HFFc6 (cell line): ENCODE measurements at regions not wholly inside any gene's neighbourhood (a gene's known extent, or its start where the extent isn't known, plus 50 kb on each side); places are given as distances from the start of the nearest gene placed in this dataset.
"Not testable (repeated sequence)": the region's sequence is repeated elsewhere in the genome, so short reads cannot be mapped to it uniquely, and the experiment has no call there.

ENCODE experiments used
- DNase-seq: peaks from one replicate; pipeline ENCODE4 v3.0.0-alpha.2; 2018
- H3K27ac Mint-ChIP-seq: 2 replicates; pipeline ENCODE4 v1.8.0; 2020; ENCODE audit warnings: mild to moderate bottlenecking, mixed read lengths
- H3K27me3 Mint-ChIP-seq: 2 replicates; pipeline ENCODE4 v1.8.0; 2021; ENCODE audit warnings: mild to moderate bottlenecking, moderate library complexity, mixed read lengths; ENCODE audit not compliant: insufficient read depth
- H3K36me3 Mint-ChIP-seq: 2 replicates; pipeline ENCODE4 v1.8.0; 2021; ENCODE audit warnings: low read depth, mixed read lengths
- H3K4me1 Mint-ChIP-seq: 2 replicates; pipeline ENCODE4 v1.8.0; 2020; ENCODE audit warnings: low read depth, mixed read lengths
- H3K4me3 Mint-ChIP-seq: 2 replicates; pipeline ENCODE4 v1.8.0; 2020; ENCODE audit warnings: mild to moderate bottlenecking, moderate library complexity, mixed read lengths
- H3K9me3 Mint-ChIP-seq: 2 replicates; pipeline ENCODE4 v1.8.0; 2020; ENCODE audit warnings: mild to moderate bottlenecking, mixed read lengths
- TF ChIP-seq, protein P1 (sequence below): fragments of 200-600 bp; sonication (generic); IDR thresholded peaks from 2 replicates; pipeline ENCODE4 v1.5.0; 2021; ENCODE audit warnings: antibody characterized with exemption, mild to moderate bottlenecking

DNA sequence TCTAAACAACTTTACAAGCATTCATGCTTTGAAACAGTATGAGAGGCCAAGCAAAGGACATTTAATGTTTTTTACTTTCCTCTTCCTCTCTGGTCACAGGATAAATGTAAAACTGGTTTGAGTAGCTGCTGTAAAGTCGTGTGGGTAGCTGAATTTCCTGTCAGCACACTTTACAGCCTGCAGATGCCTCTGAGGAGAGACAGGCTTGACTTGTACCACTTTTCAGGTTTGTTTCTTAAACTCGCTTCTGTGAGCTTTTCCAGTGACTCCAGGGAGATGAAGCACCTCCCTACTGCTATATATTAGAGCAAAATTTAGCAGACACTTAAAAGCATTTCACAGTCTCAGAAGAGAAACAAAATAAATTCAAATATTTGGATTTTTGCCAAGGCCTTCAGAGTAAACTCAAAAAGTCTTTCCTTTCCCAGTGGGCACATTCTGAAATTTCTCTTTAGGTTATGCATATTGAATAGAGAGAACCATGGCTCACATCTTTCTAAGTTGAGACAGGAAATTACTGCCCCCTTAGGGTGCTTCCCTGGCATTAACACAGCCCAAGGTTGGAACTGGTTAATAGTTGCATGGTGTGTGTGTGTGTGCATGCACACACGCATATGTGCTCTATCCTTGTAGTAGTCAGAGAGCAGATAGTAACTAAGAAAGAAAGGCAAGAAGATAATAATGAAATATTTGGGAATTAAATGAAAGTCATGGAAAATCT, 557.3 kb upstream of the MIS18BP1 start:
- peaks cover 14% of the 10 kb centered on the region for H3K9me3 Mint-ChIP-seq
- no peak overlapping the region for H3K27ac Mint-ChIP-seq
- H3K4me3 Mint-ChIP-seq = no peak overlapping the region
- H3K27me3 Mint-ChIP-seq = peaks cover 2% of the 10 kb centered on the region; the same call in 1 of the 2 replicates
- no peak for DNase-seq
- TF ChIP-seq, protein P1, sequence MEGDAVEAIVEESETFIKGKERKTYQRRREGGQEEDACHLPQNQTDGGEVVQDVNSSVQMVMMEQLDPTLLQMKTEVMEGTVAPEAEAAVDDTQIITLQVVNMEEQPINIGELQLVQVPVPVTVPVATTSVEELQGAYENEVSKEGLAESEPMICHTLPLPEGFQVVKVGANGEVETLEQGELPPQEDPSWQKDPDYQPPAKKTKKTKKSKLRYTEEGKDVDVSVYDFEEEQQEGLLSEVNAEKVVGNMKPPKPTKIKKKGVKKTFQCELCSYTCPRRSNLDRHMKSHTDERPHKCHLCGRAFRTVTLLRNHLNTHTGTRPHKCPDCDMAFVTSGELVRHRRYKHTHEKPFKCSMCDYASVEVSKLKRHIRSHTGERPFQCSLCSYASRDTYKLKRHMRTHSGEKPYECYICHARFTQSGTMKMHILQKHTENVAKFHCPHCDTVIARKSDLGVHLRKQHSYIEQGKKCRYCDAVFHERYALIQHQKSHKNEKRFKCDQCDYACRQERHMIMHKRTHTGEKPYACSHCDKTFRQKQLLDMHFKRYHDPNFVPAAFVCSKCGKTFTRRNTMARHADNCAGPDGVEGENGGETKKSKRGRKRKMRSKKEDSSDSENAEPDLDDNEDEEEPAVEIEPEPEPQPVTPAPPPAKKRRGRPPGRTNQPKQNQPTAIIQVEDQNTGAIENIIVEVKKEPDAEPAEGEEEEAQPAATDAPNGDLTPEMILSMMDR = no peak
- H3K4me1 Mint-ChIP-seq = no peaks in the 10 kb centered on the region
- no peaks in the 10 kb centered on the region for H3K36me3 Mint-ChIP-seq

DNA sequence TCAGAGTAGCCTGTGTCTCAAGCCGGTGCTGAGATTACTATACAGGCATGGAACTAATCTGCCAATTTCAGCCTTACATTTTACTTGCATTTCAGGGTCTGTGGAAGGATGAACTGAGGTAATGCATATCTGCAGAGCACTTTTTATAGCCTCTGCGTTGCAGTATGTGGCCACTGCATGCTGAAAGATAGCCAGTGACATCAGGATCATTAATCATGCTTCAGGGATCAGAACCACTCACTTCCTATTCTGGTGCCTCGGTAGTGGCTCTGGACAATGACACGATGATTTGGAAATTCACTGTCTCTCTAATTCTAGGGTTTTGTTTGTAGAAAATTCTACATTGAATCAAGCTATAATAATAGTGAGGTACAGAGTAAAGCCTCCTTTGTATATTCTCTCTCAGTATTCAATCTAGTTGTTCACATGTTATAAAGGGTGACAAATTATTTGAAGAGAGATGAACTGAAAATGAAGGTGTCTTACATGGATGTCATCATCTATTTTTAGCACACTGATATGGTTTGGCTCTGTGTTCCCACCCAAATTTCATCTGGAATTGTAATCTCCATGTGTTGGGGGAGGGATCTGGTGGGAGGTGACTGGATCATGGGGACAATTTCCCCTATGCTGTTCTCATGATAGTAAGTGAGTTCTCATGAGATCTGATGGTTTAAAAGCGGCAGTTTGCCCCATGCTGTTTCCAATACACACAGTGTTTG, 554.3 kb upstream of the MIS18BP1 start:
- H3K4me3 Mint-ChIP-seq = no peak overlapping the region
- H3K27me3 Mint-ChIP-seq = no peaks in the 10 kb centered on the region
- TF ChIP-seq, protein P1 = no peak
- DNase-seq = no peak
- H3K9me3 Mint-ChIP-seq = peaks cover 8% of the 10 kb centered on the region; the same call in 1 of the 2 replicates
- no peak overlapping the region for H3K27ac Mint-ChIP-seq
- H3K4me1 Mint-ChIP-seq = no peaks in the 10 kb centered on the region
- no peaks in the 10 kb centered on the region for H3K36me3 Mint-ChIP-seq

DNA sequence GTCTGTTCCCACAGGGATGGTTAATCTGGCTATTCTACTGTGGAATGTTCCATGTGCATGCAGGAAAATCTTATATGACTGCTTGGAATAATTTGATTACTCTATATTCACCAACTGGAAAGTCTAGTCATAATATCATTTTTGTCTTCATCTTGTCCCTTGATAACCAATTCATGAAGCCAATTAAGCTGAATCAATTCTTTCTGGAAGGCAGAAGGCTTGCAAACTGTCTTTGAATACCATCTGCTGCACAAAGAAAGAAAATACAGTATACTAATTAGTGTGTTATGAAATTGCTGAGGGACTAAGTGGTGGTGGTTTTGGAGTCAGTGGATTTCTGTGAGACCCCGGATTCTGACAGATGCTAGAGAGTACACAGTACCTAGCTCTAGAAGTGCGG, 546.5 kb upstream of the MIS18BP1 start:
- Mint-ChIP-seq H3K36me3 (no peaks in the 10 kb centered on the region), H3K27ac (no peak overlapping the region), H3K27me3 (no peaks in the 10 kb centered on the region), H3K4me3 (no peak overlapping the region), H3K9me3 (peaks cover 12% of the 10 kb centered on the region; the same call in 1 of the 2 replicates), H3K4me1 (no peaks in the 10 kb centered on the region)
- TF ChIP-seq, protein P1 = no peak
- no peak for DNase-seq

DNA sequence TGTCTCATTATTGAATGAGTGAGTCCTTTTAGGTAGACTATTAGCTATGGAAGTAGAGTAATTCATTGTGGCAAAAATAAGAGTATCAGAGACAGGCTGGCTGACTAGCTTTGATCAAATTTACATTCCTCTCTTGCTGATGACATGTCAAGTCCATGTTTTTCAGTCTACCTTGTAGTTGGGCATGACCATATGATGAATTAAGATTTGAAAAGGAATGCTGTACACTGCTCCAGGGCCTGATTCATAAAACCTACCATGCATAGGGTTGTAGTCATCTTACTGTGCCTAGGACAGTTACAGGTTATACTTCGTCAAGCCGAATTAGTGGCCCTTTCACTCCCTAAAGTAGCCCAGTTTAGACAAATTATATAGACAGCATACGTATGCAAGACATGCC, 545.7 kb upstream of the MIS18BP1 start:
- H3K9me3 Mint-ChIP-seq = peaks cover 12% of the 10 kb centered on the region; the same call in 1 of the 2 replicates
- no peaks in the 10 kb centered on the region for H3K27me3 Mint-ChIP-seq
- H3K4me3 Mint-ChIP-seq = no peak overlapping the region
- TF ChIP-seq, protein P1 = no peak
- no peak overlapping the region for H3K27ac Mint-ChIP-seq
- DNase-seq = no peak
- no peaks in the 10 kb centered on the region for H3K36me3 Mint-ChIP-seq
- no peaks in the 10 kb centered on the region for H3K4me1 Mint-ChIP-seq

DNA sequence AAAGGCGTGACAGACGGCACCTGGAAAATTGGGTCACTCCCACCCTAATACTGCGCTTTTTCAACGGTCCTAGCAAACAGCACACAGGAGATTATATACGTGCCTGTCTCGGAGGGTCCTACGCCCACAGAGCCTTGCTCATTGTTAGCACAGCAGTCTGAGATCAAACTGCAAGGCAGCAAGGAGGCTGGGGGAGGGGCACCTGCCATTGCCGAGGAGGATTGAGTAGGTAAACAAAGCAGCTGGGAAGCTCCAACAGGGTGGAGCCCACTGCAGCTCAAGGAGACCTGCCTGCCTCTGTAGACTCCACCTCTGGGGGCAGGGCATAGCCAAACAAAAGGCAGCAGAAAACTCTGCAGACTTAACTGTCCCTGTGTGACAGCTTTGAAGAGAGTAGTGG, 543.0 kb upstream of the MIS18BP1 start:
- not testable (repeated sequence) for H3K9me3 Mint-ChIP-seq, DNase-seq, H3K4me1 Mint-ChIP-seq, H3K27me3 Mint-ChIP-seq, H3K4me3 Mint-ChIP-seq, H3K36me3 Mint-ChIP-seq, H3K27ac Mint-ChIP-seq

DNA sequence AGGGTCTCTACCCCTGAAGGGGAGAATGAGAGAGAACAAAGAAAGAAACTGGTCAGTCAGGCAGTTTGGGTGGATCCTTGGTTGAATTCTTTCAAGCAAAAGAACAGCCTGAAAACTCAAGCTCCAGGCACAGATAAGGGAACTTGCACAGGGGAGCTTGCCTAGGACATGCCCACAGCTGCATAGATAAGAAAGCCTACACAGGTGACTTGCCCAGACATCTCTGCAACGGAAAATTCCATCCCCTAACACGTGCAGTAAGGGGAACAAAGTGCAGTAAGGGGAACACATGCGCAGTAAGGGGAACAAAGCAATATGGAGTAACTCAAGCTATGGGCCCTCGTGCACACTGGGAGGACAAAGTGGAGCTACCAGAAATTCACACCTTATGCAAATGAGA, 540.1 kb upstream of the MIS18BP1 start:
- no peak overlapping the region for H3K4me3 Mint-ChIP-seq

More for the DNA sequence above, 540.1 kb upstream of the MIS18BP1 start:
- H3K9me3 Mint-ChIP-seq = peaks cover 22% of the 10 kb centered on the region
- no peak for DNase-seq
- no peak overlapping the region for H3K27ac Mint-ChIP-seq
- TF ChIP-seq, protein P1 = no peak
- no peaks in the 10 kb centered on the region for H3K4me1 Mint-ChIP-seq
- H3K36me3 Mint-ChIP-seq = no peaks in the 10 kb centered on the region
- H3K27me3 Mint-ChIP-seq = no peaks in the 10 kb centered on the region
